Fibroblast of skin of left quadriceps (primary cell): ENCODE measurements at regions not wholly inside any gene's neighbourhood (a gene's known extent, or its start where the extent isn't known, plus 50 kb on each side); places are given as distances from the start of the nearest gene placed in this dataset.

Experiments
- DNase-seq, 2 experiments: peaks; one replicate each; pipeline ENCODE4 v3.0.0-alpha.2; 2013; ENCODE audit warnings: low read depth in 2 of 2

DNA sequence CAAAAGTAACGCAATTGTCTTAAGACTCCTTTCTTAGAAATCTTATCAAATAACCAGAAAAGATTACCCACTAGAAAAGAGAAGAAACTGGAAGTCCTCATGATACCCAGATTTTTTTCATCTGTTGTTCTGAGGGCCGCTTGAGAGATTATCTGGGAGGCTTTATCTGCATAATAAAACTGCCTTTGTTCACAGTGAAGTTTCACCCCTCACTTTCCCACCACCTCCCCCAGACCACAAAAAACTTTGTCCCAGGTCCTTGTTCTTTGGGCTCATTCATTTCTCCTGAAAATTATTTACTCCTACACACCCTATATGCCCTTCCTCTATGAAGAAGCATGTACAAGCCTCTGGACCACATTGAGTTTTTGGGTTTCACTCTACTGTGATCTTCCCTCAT is 745.1 kb upstream of the COBL start:
- DNase-seq, result no peak

DNA sequence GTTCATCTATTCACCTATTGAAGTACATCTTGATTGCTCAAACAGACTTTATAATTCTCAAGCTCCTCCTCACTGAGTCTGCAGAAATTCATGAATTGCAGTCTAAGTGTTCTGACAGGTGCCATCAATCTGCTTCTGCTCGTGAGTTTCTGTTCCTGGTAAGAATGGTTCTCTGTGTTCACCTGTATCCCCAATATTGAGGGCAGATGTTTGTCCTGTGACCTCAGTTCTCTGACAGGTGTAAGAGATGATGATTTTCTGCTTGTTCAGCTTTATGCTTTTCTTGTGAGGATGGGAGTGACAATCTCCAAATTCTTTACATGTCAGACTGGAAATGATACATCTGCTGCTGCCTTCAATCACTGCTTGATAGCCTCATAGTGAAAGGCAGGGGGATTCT is 736.9 kb upstream of the COBL start:
- no peak for DNase-seq

DNA sequence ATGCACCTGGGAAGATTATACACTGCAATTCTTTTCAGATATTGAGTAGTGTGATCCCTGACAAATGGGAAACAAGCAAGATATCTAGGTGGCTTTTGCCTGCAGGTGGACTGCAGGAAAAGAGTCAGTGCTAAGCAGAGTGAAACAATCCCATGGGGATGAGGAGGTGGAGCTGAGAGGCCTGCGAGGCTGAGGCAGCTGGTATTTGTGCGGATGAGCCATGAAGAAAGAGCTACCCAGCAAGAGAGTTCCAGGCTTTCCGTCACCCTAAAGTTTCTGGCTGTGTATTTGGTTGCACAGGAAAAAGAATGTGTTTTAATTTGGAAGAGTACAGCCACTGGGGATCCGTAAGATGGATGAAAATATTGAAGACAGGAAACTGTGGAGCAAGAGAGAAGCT is 714.1 kb upstream of the COBL start:
- DNase-seq, result no peak

DNA sequence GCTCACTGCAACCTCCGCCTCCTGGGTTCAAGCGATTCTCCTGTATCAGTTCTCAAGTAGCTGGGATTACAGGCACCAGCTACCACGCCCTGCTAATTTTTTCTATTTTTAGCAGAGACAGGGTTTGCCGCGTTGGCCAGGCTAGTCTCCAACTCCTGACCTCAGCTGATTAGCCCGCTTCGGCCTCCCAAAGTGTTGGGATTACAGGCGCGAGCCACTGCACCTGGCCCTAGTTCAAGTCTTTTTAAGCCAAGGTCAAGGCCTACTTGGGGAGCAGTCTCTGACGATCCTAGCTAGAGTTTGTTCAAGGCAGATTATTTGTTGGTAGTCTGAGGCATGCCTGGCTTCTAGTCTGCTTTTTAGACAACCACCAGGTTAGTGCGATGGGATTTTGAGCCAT is 709.5 kb upstream of the COBL start:
- no peak for DNase-seq

DNA sequence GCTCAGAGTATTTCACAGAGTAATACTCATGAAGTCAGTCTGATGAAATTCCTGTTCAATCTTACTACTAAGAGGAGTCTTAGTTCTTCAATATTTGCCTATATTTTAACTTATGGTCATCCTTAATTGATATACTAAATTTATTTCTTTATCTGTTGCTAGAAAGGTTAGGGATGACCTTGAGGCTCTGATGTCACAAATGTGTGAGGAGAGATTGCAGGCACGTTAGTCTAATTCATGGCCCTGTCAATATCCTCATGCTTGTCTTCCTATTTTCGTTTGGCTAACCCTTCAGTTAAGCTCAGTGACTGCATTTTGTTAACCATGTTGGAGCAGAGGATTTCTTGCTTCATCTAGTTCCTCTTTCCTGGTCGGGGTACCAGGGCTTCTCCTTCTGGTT is 704.7 kb upstream of the COBL start:
- no peak for DNase-seq

DNA sequence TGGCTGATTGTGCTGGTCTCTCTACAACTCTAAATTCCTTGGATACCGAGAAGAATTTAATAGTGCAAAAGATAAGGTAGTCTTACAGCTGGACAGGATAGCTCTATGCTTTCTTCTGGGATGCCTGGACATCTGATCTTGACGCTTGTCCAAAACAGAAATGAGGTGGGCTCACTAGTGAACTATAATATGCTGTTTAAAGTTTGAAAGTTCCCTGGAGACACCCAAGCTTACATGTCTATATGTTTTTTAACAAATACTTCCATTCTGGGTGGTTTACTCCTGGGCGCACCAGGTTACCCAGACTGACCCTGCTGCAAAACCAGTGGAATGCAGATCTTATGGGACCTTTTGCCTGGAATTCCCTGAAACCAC is 702.1 kb upstream of the COBL start:
- DNase-seq, result no peak

DNA sequence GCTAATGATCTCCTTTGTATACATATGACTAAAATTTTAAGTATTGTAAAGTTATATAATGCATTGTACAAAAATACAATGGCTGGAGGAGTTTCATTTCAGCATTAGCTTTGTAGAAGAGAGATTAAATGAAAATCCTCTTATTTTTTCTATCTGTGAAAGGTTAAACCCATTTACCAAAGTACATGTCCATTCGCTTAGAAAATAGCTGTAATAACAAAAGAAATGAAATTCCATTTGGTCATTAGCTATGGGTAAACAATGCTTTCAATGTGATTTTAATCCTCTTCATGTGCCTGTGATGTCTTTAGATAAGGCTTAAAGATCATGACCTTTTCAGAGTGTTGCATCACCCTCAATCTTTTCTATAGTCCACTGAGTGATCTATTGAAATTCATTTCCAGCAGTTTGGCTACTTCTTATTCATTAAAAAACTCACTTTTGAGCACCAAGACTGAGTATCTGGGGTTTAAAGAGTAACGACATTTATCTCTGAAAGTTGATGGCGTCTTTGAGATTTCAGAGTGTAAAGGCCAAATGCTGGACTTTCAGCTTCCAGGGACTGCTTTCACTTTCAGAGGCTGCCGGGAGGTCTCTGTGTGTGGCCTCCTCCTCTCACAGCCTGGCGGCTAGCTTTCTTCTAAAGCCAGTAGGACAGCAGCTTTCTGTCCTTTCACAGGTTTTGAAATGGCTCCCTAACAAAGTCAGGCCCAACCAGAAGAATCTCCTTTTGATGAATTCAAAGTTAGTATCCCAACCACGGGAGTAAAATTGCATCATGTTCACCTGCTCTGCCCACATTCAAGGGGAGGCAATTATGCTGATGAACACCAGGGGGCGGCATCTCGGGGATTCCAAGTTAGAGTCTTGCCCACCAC is 701.4 kb upstream of the COBL start:
- DNase-seq, result no peak

DNA sequence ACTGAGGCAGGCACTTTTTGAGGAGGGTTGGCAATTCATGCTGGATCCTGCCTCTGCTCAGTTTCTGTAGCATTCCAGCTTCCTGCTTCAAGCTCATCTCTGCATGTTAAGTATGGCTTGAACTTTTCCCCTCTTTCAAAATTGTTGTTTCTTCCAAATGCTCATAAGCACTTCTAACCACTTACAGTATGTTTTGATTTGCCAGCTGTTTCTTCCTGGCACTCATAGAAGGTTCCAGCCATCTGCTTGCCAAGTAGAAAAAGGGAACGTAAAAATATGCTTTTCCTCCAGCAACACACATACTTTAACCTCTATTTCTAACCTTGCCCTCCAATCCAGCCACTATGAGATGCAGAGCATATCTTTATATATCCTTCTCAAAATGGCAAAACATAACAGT is 692.6 kb upstream of the COBL start:
- no peak for DNase-seq

DNA sequence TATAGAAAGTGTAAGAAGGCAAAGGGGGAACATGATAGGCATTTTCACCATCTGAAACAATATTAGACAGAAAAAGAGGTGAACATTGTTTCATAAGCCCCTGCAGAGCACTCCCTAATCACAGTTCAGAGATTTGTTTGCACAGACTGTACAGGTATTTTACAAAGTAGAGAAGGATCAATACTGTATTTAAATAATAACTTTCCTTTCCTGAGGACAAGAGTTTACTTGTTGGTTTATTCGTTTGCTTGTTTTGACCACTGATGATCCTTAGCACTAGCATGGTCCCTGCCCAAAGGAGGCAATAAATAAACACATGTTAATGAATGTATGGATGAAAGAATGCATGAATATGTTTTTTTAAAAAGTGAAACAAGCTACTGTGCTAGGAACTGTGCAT is 690.1 kb upstream of the COBL start:
- DNase-seq, result no peak

DNA sequence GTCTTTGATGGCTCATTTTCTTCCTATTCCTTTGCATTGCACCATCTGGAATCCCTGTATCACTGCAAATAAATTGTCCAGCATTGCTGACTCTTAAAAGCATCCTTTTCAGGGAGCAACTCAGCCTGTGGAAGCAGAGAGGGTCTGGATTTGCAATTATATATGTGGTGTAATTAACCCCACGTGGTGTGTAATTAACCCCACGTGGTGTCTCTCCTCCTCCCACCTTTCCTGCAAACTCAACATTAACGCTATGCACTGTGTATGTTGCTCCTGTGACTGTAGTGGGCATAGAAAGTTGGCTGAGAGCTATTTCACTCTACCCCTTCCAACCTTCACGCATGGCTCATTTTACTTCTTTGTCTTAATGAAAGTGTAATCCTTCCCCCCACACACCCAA is 689.0 kb upstream of the COBL start:
- DNase-seq, result no peak

DNA sequence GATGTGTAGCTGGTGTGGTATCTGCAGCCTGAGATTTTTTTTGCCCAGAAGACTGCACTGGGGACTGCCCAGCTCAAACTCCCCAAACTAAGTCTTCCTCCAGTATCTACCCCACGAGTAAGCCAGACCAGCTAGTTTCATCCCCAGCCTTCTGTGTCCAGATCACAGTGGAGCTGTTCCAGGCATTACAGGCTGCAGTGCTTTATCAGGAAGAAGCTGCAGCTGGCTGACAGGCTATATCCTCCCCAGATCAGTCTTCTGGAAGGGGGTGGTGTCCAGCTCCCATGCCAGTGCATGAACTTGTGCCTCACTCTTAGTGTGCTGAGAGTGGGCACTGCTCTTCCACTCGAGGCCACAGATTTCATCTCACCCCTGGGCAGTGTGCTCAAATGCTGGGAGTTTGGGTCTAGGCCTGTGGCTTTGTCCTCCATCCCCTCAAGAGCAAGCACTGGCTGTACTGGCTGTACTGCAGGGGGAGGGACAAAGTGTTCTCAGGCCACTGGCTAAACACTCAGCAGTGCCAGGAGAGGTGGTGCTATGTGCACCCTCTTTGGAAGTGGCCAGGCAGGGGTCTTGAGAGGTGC is 679.1 kb upstream of the COBL start:
- no peak for DNase-seq

DNA sequence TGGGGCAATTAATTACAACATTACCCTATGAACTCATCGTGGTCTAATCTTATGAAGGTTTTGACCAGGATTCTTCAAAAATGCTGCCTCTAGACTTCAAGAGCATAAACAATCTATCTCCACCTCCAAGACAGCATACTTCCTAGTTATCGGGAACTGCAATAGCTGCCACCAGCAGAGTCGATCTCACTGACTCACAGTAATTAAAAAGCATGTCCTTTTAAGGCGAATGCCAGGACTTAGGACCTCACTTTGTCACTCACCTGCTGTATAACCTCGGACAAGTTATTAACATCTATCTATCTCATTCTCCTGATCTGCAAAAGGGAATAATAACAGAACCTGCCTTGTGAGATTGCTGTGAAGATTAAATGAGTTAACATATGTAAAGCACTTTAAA is 666.0 kb upstream of the COBL start:
- no peak for DNase-seq

DNA sequence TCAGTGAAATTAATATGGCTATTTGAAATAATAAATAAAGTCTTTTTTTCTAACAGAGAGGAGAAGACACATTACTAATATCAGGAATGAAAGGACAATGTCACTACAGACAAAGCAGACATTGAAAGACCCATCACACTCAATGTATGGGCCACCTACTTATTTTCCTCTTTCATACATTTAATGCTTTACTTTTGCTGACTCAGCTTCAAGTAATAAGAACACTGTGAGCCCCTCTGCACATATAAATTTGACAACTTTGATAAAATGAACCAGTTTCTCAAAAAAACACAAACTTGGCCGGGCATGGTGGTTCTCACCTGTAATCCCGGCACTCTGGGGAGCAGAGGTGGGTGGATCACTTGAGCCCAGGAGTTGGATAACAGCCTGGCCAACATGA is 664.2 kb upstream of the COBL start:
- no peak for DNase-seq

DNA sequence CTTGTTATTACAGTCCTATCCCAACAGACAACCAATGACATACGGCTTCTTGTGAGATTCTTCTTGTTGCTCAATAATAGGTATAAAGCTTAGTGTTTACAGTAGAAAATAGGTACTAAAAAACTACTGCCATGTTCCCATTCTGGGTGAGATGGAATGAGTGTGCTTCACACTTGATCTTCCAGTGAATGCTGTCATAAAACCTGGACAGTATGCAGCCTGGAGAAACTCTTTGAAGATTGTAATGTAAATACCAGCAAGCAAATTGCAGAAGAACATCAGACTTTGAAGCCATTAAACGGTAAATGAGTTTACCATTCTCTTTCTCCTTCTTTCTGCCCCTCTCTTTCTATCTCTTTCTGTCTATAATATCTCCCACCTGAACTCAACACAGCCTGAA is 663.7 kb upstream of the COBL start:
- DNase-seq, result no peak

DNA sequence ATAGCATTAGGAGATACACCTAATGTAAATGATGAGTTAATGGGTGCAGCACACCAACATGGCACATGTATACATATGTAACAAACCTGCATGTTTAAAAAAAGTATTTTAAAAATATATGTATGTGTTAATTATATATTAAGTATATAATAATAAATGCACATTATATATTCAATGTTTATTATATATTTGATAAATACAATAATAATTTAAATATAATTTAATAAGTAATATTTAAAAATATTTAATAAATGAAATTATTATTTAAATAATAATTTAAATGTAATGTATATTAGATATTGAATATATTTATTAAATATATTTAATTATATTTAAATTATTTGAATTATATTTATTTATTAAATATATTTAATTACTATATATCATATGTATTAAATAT is 661.3 kb upstream of the COBL start:
- no peak for DNase-seq

DNA sequence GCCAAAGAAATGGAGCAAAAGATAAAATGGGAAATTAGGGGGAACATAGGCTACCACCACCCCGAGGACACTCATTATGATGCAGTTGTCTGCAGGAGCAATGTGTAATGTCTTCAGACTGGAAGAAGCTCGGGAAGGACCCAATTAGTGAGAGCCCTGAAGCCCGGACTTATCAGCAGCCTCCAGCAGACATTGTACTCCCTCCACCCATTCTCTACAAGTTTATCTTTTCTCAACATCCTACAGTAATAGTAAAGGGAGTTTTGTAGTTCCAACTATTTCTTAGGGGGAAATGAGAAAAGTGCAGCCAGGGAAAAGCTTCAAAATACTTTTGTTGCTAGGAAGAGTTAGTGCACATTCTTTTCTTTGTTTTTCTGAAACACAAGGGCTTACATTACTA is 657.3 kb upstream of the COBL start:
- no peak for DNase-seq

DNA sequence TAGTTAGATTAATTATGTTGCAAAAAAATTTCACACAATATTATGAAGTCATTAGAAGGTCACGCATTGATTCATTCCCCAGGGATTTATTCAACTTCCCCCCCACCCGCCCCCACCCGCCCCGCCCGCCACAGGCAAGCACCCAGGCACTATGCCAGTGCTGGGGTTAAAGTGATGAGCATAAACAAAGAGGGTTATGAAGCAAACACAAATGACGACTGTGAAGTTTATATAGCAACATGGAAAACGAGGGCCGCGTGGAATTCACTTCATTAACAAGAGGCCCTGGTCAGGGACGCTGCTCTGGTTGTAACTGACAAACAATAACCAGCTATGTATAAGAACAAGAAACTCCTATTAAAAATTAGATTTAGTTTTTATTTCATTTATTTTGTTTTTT is 656.5 kb upstream of the COBL start:
- DNase-seq, result no peak

DNA sequence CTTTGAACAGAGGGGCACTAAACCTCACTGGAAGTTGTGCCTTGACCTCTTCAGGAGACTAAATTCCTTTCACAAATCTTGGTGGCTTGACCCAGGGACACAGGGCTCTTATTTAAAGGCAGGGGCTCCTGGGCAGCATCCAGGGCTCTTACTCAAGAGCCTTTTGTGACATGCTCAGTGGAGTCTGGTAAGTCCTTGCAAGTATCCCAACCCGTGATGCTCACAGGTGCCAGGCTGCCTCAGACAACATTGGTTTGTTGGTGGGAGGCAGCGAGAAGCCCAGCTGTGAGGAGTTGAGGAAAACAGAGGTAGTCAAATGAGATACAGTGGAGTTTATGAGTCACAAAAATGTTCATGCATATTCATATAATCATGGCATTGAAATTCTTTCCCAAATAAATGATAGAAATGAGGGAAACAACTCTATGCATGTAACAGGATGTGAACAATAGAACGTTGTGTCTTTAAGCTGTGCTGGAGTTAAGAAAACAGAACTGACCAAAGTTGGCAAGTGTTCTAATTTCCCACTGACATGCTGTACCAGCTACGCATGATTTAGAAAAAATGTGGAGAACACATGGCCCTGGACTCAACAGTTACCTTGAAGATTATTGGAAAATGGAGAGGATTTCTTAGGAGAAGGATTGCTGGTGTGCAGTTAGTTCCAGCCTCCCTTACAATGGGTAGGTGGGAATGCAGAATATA is 654.5 kb upstream of the COBL start:
- DNase-seq, result no peak

DNA sequence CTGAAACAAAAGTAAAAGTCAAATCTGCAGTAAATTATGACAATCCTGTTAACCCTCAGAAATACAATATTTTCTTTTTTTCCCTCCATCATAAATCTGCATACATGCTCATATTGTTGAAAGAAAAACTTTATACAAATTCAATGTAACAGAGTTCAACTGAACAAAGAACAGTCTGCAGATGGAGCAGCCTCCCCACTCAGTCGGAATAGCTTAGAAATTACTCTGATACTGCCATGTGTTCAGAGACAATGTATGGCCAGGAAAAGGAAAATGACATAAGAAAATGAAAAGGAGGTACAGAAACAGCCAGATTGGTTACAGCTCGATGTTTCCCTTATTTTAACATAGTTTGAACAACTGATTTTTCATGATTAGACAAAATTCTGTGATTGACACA is 651.9 kb upstream of the COBL start:
- DNase-seq, result no peak

DNA sequence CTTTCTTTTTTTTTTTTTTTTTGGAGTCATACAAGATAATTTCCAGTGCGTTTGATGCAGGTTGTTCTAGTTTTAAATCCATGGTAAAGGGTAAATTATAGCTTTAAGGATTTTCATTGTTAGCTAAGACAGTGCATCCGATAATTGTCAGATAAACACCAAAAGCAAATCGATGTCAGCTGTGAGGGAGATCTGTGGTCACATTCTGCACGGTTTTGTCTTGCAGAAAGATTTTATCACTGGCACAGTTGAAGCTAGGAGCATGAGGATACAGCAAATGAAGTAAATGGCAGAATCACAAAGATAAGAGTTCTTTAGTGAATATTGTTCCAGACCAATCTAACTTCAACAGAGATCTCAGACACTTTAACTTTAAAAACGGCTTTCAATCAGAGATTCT is 648.8 kb upstream of the COBL start:
- DNase-seq, result no peak

DNA sequence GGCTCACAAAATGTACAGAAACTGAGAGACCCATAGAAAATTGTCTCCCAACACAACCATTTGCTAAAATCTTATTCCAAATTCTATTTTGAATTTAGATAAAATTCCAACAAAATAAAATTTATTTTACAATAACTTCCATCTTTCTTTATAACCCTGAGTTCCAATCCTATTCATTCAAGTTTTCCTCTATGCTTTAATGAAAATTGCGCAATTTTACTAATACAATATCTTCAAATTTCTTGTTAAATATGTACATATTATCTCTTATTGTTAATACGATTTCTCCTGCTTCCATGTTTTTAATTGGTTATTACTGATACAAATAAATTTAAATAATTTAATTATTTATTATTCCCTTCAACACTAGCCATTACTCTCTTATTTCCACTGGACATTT is 645.2 kb upstream of the COBL start:
- no peak for DNase-seq

DNA sequence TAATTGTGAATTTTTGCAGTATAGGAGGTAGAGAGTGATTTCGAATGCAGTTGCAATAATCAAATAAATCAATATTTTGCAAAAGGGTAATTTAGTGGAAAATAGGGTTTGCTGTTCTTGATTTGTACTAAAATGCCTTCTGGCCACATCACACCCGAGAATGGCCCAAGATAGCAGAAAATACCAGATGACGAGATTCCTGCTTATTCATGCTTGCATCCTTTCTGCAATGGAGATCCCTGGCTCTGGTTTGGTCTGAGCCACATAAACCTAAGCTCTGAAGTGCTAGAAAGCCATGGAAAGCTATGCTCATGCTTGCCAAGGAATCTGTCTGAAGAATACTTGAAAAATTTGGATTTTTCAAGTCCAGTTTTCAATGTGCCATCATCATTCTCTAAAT is 634.2 kb upstream of the COBL start:
- DNase-seq, result no peak
